SU-DHL-6 (cell line): ENCODE measurements at regions not wholly inside any gene's neighbourhood (a gene's known extent, or its start where the extent isn't known, plus 50 kb on each side); places are given as distances from the start of the nearest gene placed in this dataset.

ENCODE experiments used
- EZH2phosphoT487 ChIP-seq: fragments of 200-600 bp; sonication (generic), shearing (Covaris generic); conservative IDR thresholded peaks from 2 replicates; pipeline ENCODE4 v1.6.1; 2018; ENCODE audit warnings: mild to moderate bottlenecking, antibody characterized with exemption, low read length, moderate library complexity, mixed read lengths
- TF ChIP-seq, protein P1 (sequence below): fragments of 200-600 bp; sonication (generic); IDR thresholded peaks from one replicate; pipeline ENCODE4 v1.5.1; 2017; ENCODE audit warnings: antibody characterized with exemption, mild to moderate bottlenecking, low read length, moderate library complexity; ENCODE audit not compliant: insufficient read depth, poor library complexity, severe bottlenecking

DNA sequence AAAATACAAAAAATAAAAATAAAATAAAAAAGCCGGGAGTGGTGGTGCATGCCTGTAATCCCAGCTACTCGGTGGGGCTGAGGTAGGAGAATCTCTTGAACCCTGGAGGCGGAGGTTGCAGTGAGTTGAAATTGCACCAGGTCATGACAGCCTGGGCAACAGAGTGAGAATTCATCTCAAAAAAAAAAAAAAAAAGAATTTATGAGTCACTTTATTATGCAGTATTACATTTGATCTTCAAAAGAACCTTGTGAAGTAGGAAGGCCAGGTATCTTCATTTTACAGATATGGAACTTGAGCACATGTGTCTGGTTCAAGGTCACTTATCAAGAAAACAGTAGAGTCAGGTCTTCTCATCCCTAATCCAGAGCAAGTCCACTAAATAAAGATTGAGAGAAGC lies 459.4 kb upstream of the HNRNPA3 start:
- TF ChIP-seq, protein P1, sequence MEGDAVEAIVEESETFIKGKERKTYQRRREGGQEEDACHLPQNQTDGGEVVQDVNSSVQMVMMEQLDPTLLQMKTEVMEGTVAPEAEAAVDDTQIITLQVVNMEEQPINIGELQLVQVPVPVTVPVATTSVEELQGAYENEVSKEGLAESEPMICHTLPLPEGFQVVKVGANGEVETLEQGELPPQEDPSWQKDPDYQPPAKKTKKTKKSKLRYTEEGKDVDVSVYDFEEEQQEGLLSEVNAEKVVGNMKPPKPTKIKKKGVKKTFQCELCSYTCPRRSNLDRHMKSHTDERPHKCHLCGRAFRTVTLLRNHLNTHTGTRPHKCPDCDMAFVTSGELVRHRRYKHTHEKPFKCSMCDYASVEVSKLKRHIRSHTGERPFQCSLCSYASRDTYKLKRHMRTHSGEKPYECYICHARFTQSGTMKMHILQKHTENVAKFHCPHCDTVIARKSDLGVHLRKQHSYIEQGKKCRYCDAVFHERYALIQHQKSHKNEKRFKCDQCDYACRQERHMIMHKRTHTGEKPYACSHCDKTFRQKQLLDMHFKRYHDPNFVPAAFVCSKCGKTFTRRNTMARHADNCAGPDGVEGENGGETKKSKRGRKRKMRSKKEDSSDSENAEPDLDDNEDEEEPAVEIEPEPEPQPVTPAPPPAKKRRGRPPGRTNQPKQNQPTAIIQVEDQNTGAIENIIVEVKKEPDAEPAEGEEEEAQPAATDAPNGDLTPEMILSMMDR, result no peak
- no peak for TF ChIP-seq EZH2phosphoT487
